ENCODE measurements at regions not wholly inside any gene's neighbourhood (a gene's known extent, or its start where the extent isn't known, plus 50 kb on each side); places are given as distances from the start of the nearest gene placed in this dataset.

DNA sequence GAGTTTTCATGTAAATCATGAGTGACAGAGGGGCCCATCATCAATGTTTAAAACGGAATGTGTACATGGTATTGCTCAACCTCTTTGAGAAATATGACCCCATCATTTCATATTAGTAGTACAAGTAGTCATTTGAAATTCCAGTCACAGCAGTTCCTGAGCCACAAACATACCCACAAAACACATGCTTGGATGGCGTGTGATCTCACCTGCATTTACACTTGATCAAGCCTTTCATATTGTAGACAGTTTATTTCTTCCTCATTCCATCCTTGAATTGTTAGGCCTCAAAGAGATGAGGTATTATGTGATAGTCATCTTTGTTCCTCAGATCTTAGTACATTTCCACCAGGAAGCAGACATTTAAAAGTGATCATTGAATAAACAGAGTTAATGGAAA lies 96.8 kb upstream of the TAS2R1 start:
- TF ChIP-seq, protein P1, sequence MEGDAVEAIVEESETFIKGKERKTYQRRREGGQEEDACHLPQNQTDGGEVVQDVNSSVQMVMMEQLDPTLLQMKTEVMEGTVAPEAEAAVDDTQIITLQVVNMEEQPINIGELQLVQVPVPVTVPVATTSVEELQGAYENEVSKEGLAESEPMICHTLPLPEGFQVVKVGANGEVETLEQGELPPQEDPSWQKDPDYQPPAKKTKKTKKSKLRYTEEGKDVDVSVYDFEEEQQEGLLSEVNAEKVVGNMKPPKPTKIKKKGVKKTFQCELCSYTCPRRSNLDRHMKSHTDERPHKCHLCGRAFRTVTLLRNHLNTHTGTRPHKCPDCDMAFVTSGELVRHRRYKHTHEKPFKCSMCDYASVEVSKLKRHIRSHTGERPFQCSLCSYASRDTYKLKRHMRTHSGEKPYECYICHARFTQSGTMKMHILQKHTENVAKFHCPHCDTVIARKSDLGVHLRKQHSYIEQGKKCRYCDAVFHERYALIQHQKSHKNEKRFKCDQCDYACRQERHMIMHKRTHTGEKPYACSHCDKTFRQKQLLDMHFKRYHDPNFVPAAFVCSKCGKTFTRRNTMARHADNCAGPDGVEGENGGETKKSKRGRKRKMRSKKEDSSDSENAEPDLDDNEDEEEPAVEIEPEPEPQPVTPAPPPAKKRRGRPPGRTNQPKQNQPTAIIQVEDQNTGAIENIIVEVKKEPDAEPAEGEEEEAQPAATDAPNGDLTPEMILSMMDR (conservative IDR thresholded peaks at IDR 0.05): no peak
- no peak for TF ChIP-seq ZFX (IDR thresholded peaks at IDR 0.05)
